ENCODE measurements at regions not wholly inside any gene's neighbourhood (a gene's known extent, or its start where the extent isn't known, plus 50 kb on each side); places are given as distances from the start of the nearest gene placed in this dataset.
"Not testable (repeated sequence)": the region's sequence is repeated elsewhere in the genome, so short reads cannot be mapped to it uniquely, and the experiment has no call there.

DNA sequence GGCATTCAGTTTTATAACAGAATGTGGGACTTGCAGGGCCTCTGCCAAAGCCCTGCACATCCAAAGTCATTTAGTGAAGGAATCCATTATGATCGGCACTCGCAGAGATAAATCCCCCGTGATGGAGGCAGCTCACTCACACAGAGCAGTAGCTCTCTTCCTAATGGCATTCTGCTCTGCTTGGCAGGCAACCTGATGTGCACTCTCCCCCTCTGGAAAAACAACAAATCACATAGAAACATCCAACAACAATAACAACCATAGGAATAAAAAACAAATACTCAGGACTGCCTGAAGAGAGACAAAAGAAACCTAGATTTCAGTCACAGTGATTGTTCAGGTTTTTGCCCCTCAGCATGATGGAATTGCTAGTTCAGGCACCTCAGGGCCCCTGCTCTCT lies 59.7 kb downstream of the NAA11 start:
- DNase-seq (ENCODE audit: low read depth in 4 of 4, low spot score in 3 of 4), result no peak

DNA sequence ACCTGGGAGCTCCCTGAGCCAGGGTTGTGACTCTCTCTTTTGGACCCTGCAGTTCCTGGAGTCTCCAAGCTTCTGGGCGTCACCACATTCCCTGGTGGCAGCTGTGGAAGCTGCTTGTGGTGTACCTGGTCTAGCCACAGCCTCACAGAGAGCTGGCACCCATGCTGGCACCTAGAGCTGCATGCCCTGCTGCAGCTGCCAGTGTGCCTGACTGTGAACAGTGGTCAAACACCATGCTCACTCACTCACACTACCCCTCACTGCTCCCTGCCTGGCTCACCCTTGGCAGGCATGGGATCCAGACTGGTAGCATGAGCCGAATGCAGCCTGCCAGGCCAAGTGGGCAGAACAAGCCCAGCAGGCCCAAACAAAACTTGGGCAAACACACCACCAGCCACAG lies 66.6 kb downstream of the NAA11 start:
- no peak for DNase-seq (ENCODE audit: low read depth in 4 of 4, low spot score in 3 of 4)

DNA sequence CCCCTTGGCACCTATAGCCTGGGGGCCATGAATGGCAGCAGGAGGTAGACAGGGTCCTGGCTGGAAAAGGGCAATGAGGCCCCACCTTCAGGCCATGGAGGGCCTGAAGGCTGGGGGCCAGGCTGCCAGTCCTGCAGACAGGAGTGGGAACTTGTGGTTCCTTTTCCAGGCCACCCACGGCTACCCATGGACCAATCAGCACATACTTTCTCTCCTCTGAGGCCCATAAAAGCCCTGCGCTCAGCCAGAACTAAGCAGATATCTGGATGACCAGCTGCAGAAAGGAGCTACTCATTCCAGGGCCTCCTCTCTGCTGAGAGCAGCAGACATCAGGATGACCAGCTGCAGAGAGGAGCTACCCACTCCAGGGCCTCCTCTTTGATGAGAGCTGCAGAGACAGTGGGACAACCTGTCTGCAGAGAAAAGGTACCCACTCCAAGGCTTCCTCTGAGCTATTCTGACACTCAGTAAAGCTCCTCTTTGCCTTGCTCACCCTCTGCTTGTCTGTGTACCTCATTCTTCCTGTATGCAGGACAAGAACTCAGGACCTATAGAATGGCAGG lies 67.2 kb downstream of the NAA11 start:
- no peak for DNase-seq (ENCODE audit: low read depth in 4 of 4, low spot score in 3 of 4)

DNA sequence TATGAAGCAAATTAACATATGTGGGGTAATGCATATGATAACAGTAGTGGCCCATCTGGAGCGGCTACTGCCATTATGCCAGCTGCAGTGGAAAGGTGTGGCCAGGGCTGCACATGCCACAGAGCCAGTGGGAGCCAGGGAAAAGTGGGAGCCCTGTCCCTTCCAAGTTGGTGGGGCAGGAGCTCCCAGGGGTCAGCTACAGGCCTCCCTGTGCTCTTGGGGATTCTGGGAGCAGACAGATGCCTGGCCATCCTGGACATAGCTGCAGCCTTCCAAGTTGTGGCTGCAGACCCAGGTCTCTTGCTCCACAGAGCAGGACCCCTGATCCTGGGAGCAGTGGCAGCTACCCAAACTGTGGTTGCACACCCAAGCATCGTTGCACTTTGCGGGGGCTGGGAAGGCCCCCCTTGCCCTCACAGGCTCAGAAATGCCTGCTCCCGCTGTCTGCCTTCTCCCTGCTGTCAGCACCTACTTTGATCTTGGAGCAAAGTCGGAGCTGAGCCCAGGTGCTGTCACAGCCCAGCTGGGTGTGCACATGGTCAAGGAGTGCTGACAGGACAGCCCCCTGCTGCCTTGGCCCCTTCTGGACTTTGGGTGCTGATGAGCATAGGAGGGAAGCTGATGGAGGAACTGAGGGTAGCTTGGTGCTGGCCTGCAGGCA lies 67.8 kb downstream of the NAA11 start:
- DNase-seq (ENCODE audit: low read depth in 4 of 4, low spot score in 3 of 4), result no peak

DNA sequence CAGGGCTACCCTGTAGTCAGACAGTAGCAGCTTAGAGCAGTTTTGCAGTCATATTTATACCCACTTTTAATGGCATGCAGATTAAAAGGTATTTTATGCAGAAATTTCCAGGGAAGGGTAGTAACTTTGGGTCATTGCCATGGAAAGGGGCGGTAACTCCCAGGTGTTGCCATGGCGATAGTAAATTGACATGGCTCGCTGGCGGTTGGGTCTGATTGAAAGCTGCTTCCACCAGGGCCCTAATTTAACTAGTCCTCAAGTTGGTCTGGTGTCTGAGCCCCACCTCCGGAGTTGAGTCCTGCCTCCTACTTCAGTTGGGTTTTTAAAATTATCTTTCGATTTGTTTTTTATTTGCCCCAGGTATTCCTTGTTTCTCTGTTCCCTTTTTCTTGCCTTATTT lies 70.1 kb downstream of the NAA11 start:
- DNase-seq (ENCODE audit: low read depth in 4 of 4, low spot score in 3 of 4), result no peak

DNA sequence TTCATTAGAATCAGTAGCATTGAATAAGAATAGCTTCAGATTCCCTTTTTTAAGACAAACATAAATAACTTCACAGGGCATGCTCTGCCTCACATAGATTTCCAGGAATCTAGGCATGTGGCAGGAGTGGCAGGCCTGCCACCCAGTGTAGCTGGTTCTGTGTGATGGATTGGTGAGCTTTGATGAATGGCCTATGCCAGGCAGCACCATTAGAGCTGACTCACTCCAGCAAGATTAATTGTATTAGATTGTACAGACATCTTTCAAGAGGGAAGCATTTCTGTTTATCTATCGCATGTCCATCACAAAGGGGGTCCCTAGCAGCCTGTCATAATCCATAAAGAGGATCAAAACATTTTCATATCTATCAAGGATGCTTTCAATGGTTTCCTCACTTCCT lies 71.9 kb downstream of the NAA11 start:
- no peak for DNase-seq (ENCODE audit: low read depth in 4 of 4, low spot score in 3 of 4)

DNA sequence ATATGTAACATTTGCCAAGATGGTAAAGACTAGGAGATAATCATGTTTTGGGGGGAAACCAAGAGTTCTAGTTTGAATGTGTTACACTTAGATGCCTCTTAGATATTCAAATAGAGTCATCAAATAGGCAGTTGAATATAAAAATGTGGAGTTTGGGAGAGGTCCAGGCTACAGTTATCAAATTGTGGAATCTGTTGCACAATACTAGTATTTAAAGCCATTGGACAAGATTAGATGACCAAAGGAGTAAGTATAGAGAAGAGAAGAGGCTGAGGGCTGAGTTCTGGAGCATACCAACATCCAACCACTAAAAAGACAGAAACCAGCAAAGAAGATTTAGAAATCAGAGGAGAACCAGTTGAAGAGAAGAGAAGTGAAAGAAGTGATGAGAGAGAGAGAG lies 72.7 kb downstream of the NAA11 start:
- DNase-seq (ENCODE audit: low read depth in 4 of 4, low spot score in 3 of 4), result no peak

DNA sequence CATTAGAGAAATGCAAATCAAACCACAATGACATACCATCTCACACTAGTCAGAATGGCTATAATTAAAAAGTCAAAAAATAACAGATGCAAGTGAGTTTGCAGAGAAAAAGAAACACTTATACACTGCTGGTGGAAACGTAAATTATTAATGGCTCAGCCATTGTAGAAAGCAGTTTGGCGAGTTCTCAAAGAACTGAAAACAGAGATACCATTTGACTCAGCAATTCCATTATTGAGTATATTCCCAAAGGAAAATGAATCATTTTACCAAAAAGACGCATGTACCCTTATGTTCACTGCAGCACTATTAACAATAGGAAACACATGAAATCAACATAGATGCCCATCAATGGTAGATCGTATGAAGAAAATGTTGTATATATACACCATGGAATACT lies 75.0 kb downstream of the NAA11 start:
- DNase-seq (ENCODE audit: low read depth in 4 of 4, low spot score in 3 of 4), result no peak

DNA sequence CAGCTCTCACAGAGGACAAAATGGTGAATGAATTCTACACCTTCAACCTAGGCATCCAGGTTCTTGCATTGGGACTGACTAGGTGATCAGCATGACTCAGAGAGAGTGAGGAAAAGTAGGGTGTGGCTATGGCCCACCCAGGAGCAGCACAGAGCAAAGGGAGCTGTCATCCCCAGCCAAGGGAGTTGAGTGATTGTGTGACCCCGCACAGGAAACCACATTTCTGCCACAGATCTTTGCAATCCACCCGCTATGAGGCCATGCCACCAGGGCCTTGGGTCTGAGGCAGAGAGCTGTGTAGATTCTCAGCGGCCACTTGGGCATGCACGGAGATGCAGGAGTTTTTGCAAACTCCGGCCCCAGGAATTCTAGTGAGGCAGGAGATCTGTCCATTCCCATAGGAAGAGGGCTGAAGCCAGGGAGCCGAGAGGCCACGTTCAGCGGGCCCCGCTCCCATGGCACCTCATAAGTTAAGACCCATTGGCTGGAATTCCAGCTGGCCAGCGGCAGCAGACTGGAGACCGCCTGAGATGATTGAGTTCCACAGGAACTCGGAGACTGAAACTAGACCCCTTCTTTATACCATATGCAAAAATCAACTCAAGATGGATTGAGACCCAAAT lies 75.9 kb downstream of the NAA11 start:
- DNase-seq (ENCODE audit: low read depth in 4 of 4, low spot score in 3 of 4), result no peak

DNA sequence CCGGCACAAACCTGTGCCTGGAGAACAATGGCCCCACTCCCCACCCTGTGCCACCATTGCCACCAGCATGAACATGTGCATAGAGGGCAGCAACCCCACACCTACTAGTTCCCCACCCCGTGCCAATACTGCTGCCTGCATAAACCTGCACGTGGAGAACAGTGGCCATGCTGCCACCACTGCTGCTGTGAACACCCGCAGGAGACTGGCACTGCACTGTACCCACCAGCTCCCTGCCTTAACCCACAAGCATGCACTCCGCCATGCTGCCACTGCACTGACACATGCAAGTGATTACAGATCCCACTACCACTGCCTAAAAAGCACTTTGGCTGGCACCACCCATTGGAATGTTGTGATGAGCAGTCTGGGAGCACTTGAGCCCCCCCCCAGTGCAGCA lies 77.3 kb downstream of the NAA11 start:
- DNase-seq (ENCODE audit: low read depth in 4 of 4, low spot score in 3 of 4), result no peak

DNA sequence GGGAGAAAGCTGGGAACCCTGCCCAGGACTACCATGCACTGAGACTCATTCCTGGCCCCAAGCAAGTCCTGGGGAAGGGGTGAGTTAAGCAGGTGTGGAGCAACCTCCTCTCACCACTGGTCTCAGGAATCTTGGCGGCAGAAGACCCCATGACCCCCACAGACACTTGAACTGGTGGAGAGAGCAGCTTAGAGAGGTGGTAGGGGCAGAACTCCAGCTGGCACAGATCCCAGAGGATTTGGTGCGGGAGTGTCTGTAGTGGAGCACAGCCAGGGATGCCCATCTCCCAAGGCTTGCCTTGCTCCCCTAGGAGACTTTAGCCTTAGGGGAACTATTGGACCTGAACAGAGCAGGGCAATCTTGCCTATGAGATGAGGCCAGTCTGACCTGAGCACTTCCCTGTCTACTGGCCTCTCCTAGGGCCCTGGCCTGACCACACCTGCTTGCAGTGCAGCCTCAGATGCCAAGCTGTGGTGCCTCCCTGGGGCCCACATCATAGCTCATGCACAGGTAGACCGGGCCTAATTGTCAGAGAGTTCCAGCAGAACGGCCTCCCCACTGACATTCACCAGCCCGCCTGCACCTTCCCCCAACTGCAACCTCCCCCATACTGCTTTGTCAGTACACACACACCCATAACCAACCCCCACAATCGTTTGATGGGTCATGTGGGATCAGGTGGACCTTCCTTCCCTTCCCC lies 78.0 kb downstream of the NAA11 start:
- DNase-seq (ENCODE audit: low read depth in 4 of 4, low spot score in 3 of 4), result no peak

DNA sequence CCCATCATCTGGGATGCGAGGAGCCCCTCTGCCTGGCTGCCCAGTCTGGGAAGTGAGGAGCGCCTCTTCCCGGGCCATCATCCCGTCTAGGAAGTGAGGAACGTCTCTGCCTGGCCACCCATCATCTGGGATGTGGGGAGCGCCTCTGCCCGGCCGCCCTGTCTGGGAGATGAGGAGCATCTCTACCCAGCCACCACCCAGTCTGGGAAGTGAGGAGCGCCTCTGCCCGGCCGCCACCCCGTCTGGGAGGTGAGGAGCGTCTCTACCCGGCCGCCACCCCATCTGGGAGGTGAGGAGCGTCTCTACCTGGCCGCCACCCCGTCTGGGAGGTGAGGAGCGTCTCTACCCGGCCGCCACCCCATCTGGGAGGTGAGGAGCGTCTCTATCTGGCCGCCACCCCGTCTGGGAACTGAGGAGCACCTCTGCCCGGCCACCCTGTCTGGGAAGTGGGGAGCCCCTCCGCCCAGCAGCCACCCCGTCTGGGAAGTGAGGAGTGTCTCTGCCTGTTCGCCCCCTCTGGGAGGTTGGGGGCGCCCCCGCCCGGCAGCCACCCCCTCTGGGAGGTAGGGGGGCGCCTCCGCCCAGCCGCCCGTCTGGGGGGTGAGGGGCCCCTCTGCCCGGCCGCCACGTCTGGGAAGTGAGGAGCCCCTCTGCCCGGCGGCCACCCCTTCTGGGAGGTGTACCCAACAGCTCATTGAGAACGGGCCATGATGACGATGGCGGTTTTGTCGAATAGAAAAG lies 80.5 kb downstream of the NAA11 start:
- DNase-seq (ENCODE audit: low read depth in 4 of 4, low spot score in 3 of 4), result not testable (repeated sequence)

DNA sequence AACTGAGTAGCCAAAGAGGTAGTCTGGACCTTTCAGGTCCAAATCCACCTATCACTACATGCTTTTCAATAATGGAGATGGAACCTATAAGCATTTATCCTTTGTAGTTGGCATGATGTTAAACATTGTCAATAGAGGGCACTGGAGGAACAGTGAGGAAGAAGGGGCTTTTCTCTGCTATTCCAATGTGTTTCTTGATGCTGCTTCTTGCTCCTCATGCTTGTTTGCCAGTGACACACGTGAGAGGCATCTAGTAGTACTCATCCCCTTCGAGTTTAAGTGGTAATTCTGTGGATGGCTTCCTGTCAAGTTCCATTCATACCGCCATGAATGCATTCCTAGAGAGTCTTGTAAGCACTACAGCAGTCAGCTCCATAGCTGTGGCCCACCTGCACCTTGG lies 84.0 kb downstream of the NAA11 start:
- DNase-seq (ENCODE audit: low read depth in 4 of 4, low spot score in 3 of 4), result no peak

DNA sequence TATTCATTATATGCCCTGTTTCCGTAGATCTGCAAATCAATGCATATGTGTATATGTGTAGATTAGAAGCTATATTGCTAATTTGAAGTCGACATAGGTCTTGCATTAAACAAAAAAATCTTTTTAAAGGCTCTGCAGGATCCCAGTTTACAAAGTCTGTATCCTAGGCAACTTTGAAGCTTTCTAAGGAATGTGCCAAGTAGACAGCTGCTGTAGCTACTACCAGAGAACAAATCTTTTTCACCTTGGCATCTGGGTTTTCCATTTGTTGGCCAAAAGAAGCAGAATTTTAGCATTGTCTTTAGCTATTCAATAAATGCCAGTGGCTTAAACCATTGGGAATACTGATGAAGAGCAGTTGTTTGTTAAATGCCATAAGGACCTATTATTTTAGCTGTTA lies 88.0 kb downstream of the NAA11 start:
- DNase-seq (ENCODE audit: low read depth in 4 of 4, low spot score in 3 of 4), result no peak

DNA sequence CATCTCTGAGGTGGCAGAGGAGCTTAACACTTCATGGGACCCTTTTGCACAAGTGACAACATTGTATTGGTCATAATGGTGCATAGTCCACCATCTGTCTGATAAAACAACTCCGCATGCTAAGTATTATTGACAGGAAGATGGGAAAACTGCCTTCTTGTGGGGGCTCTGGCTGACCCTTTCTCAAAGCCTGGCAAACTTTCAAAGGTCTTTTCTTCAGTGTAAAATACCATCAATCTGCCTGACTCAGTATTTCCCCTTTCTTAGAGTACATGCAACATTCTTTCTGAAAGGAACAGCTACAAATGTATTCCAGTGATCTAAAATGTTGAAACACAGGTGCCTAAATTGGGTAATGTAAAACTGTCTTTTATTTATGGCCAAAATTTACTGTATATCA lies 89.1 kb downstream of the NAA11 start:
- no peak for DNase-seq (ENCODE audit: low read depth in 4 of 4, low spot score in 3 of 4)

DNA sequence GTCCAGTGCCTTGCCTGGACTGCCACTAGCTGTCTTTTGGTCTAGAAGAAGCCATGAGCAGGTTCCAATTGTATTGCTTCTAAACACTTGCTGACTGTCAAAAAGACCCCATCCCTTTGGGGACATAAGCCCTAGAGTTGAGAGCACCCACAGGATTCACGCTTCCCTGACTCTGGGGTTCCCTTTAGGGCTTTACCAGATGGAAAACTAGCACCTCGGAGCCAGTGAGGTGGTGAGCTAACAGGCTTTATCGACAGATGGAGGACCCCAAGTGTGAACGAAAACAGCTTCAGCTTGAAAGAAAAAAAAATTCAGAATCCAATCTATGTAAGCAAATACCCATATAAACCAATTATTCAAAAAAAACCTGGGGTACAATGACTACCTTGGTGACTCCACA lies 90.8 kb downstream of the NAA11 start:
- no peak for DNase-seq (ENCODE audit: low read depth in 4 of 4, low spot score in 3 of 4)

DNA sequence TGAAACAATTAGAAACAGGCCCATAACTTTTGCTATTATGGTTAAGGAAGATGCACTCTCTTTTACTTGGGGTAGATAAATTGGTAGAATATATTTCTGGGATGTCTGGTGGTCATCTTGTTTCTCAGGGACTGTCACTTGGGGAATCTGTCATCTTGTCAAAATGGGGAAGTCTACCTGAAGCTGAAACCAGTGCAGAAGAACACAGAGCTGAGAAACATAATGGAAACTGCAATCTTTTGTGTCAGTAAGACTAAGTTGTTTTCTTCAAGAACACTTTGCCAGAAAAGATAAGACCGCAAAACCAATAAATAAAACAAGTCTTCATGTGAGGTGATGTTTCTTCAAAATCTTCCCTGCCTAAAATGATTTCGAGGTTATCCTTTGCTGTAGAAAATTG lies 92.0 kb downstream of the NAA11 start:
- no peak for DNase-seq (ENCODE audit: low read depth in 4 of 4, low spot score in 3 of 4)

DNA sequence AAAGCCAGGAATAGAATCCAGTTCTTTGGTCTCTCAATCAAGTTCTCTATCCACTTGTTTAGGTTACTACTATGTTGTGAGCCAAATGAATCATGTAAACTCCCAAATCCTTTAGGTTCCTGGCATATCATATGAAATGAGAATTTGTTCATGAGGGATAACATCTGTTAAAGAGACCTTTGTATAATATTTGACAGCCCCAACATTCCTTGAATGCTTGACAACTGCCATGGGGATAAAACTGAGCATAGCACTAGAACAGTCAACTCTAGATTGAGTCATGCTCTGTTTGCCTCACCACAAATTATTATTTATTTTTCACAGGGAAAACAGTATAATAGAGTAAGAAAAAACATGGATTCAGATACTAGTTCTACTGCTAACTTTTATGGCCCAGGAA lies 93.3 kb downstream of the NAA11 start:
- DNase-seq (ENCODE audit: low read depth in 4 of 4, low spot score in 3 of 4), result no peak

DNA sequence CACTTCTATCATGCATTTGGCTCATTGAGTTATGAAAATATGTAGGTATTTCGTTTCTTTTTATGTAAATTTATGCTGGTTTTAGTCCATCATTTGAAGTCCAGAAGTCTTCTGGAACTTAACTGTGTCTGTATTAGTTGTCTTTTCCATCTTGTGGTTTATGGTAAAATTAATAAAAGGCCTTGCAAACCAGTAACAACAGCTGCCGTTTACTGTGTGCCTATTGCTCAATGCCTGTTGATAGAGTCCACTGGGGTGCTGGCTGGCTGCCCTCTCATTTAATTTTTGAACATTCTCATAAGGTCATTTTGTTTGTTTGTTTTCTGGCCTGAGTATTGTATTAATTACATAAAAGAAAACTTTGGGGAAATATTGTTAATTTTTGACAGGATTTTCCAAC lies 98.0 kb downstream of the NAA11 start:
- no peak for DNase-seq (ENCODE audit: low read depth in 4 of 4, low spot score in 3 of 4)

DNA sequence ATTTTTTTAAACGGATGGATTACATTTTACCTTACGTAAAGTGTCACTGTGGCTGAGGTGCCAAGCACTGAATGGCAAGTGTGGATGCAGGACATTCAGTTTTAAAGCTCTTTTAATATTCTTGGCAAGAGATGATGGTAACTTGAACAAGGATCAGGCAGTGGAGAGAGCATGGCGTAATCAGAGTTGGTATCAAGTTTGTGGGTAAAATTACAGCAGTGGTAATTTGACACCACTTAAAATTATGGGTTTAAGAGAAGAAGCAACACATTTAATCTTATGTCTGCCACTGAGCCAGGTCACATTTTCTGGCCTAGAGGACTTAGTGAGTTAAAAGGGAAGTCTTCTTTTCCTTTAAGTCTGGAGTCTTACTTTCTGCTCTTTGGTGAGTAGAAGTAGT lies 100.5 kb downstream of the NAA11 start:
- DNase-seq (ENCODE audit: low read depth in 4 of 4, low spot score in 3 of 4), result no peak

DNA sequence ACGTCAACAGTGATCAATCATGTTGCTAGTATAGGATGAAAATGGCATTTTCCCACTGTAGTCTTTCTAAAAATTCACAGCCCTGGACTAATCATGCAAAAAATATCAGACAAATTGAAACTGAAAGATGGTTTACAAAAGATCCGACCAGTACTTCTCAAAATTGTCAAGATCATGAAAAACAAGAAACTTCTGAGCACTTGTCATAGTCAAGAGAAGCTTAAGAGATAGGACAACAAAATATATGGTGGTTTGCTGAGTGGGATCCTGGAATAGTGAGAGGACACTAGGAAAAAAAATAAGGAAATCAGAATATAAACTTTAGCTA lies 101.1 kb downstream of the NAA11 start:
- DNase-seq (ENCODE audit: low read depth in 4 of 4, low spot score in 3 of 4), result no peak

Measured in right renal pelvis (tissue), 4 donors.